ENCODE measurements at regions not wholly inside any gene's neighbourhood (a gene's known extent, or its start where the extent isn't known, plus 50 kb on each side); places are given as distances from the start of the nearest gene placed in this dataset.

- no peak overlapping the region for H3K27ac ChIP-seq
- no peak overlapping the region for H3K4me3 ChIP-seq
Observed at GRCh38 chr13:74645586-74645985, 511.4 kb upstream of the KLF12 start.

GRCh38 chr13:74644229-74644628 lies 510.0 kb upstream of the KLF12 start:
- H3K27ac ChIP-seq = no peak overlapping the region
- no peak overlapping the region for H3K4me3 ChIP-seq

GRCh38 chr13:74641586-74641985 lies 507.4 kb upstream of the KLF12 start:
- Histone ChIP-seq H3K27ac (no peak overlapping the region), H3K4me3 (no peak overlapping the region)

GRCh38 chr13:74633734-74634133 lies 499.5 kb upstream of the KLF12 start:
- Histone ChIP-seq H3K27ac (no peak overlapping the region), H3K4me3 (no peak overlapping the region)

GRCh38 chr13:74629985-74630384 lies 495.8 kb upstream of the KLF12 start:
- Histone ChIP-seq H3K27ac (no peak overlapping the region), H3K4me3 (no peak overlapping the region)

- no peak overlapping the region for H3K4me3 ChIP-seq
- no peak overlapping the region for H3K27ac ChIP-seq
Observed at GRCh38 chr13:74625541-74625940, 491.3 kb upstream of the KLF12 start.

- H3K27ac ChIP-seq = no peak overlapping the region
- no peak overlapping the region for H3K4me3 ChIP-seq
Observed at GRCh38 chr13:74623761-74624160, 489.6 kb upstream of the KLF12 start.

- Histone ChIP-seq H3K4me3 (no peak overlapping the region), H3K27ac (no peak overlapping the region)
Observed at GRCh38 chr13:74622284-74622683, 488.1 kb upstream of the KLF12 start.

- no peak overlapping the region for H3K27ac ChIP-seq
- no peak overlapping the region for H3K4me3 ChIP-seq
Observed at GRCh38 chr13:74620711-74621110, 486.5 kb upstream of the KLF12 start.

- H3K27ac ChIP-seq = no peak overlapping the region
- H3K4me3 ChIP-seq = no peak overlapping the region
Observed at GRCh38 chr13:74620308-74620707, 486.1 kb upstream of the KLF12 start.

GRCh38 chr13:74597526-74597925 lies 463.3 kb upstream of the KLF12 start:
- Histone ChIP-seq H3K27ac (no peak overlapping the region), H3K4me3 (no peak overlapping the region)

GRCh38 chr13:74596691-74597090 lies 462.5 kb upstream of the KLF12 start:
- Histone ChIP-seq H3K4me3 (no peak overlapping the region), H3K27ac (no peak overlapping the region)

- no peak overlapping the region for H3K4me3 ChIP-seq
- no peak overlapping the region for H3K27ac ChIP-seq
Observed at GRCh38 chr13:74593688-74594087, 459.5 kb upstream of the KLF12 start.

- Histone ChIP-seq H3K4me3 (no peak overlapping the region), H3K27ac (no peak overlapping the region)
Observed at GRCh38 chr13:74586847-74587246, 452.6 kb upstream of the KLF12 start.

GRCh38 chr13:74576420-74576819 lies 442.2 kb upstream of the KLF12 start:
- Histone ChIP-seq H3K4me3 (no peak overlapping the region), H3K27ac (no peak overlapping the region)

- Histone ChIP-seq H3K27ac (no peak overlapping the region), H3K4me3 (peak overlapping the region in 6 of 7 experiments; percentile 4 to 32 (median 20))
Observed at GRCh38 chr13:74575729-74576125, 441.5 kb upstream of the KLF12 start.

- Histone ChIP-seq H3K27ac (no peak overlapping the region), H3K4me3 (peak overlapping the region in 6 of 7 experiments; percentile 4 to 32 (median 20))
Observed at GRCh38 chr13:74574964-74575728, 440.9 kb upstream of the KLF12 start.

GRCh38 chr13:74573654-74574053 lies 439.4 kb upstream of the KLF12 start:
- Histone ChIP-seq H3K4me3 (no peak overlapping the region), H3K27ac (no peak overlapping the region)

- Histone ChIP-seq H3K4me3 (no peak overlapping the region), H3K27ac (no peak overlapping the region)
Observed at GRCh38 chr13:74571811-74572210, 437.6 kb upstream of the KLF12 start.

- no peak overlapping the region for H3K4me3 ChIP-seq
- no peak overlapping the region for H3K27ac ChIP-seq
Observed at GRCh38 chr13:74570834-74571233, 436.6 kb upstream of the KLF12 start.

- Histone ChIP-seq H3K27ac (no peak overlapping the region), H3K4me3 (no peak overlapping the region)
Observed at GRCh38 chr13:74570046-74570445, 435.8 kb upstream of the KLF12 start.

- Histone ChIP-seq H3K27ac (no peak overlapping the region), H3K4me3 (no peak overlapping the region)
Observed at GRCh38 chr13:74569251-74569650, 435.0 kb upstream of the KLF12 start.

Measured in skin epidermis (tissue), 12 donors.